Brain microvascular endothelial cell (primary cell): ENCODE measurements at regions not wholly inside any gene's neighbourhood (a gene's known extent, or its start where the extent isn't known, plus 50 kb on each side); places are given as distances from the start of the nearest gene placed in this dataset.

Experiments
- DNase-seq: peaks from one replicate; pipeline ENCODE4 v3.0.0-alpha.2; 2020
- H3K27ac ChIP-seq: fragments of 250-450 bp; sonication (Bioruptor Pico); 2 replicates; pipeline ENCODE4 v1.5.1; 2020; ENCODE audit warnings: mild to moderate bottlenecking, moderate library complexity
- H3K27me3 ChIP-seq: fragments of 250-450 bp; sonication (Bioruptor Pico); replicated peaks from 2 replicates; pipeline ENCODE4 v1.5.1; 2020; ENCODE audit warnings: mild to moderate bottlenecking
- H3K36me3 ChIP-seq: fragments of 250-450 bp; sonication (Bioruptor Pico); replicated peaks from 2 replicates; pipeline ENCODE4 v1.5.1; 2020; ENCODE audit warnings: mild to moderate bottlenecking
- H3K4me3 ChIP-seq: 2 replicates; pipeline ENCODE4 v1.5.1; 2011; ENCODE audit warnings: low read depth, mild to moderate bottlenecking, control low read depth, low read length, moderate library complexity
- in situ Hi-C: cut with HindIII; loops from 2 replicates; pipeline ENCODE4 v1.10.0; 2017; ENCODE audit warnings: low sequenced_read_pairs, low pct_ligation_motif_present
- TF ChIP-seq, protein P1 (sequence below): IDR thresholded peaks from 2 replicates; pipeline ENCODE4 v1.5.1; 2011; ENCODE audit warnings: low read depth, mild to moderate bottlenecking, moderate library complexity, low read length, control low read depth, inconsistent platforms; ENCODE audit errors: missing control alignments

DNA sequence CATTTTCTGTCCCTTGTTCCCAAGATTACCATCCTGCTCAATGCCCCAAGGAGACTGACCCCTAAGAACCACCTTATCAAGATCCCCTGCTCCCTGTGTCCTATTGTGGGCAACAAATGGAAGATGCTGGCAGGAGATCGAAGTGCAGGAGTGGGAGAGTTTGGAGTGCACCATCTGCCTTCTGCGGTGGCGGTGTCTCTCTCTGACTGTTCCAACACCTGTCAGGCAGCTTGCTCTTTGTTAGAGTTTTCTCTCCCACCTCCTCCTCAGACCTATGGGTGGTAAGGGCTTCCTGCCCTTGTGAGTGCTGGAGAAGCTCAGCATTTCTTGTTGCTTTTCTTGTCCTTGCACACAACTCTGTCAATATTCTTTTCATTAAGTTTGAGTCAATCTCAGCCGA is 64.1 kb upstream of the SPHKAP start:
- in situ Hi-C loops: no loop called here
- Histone ChIP-seq H3K27ac (no peak overlapping the region), H3K36me3 (no peaks in the 10 kb centered on the region), H3K4me3 (no peak overlapping the region), H3K27me3 (no peaks in the 10 kb centered on the region)
- TF ChIP-seq, protein P1, sequence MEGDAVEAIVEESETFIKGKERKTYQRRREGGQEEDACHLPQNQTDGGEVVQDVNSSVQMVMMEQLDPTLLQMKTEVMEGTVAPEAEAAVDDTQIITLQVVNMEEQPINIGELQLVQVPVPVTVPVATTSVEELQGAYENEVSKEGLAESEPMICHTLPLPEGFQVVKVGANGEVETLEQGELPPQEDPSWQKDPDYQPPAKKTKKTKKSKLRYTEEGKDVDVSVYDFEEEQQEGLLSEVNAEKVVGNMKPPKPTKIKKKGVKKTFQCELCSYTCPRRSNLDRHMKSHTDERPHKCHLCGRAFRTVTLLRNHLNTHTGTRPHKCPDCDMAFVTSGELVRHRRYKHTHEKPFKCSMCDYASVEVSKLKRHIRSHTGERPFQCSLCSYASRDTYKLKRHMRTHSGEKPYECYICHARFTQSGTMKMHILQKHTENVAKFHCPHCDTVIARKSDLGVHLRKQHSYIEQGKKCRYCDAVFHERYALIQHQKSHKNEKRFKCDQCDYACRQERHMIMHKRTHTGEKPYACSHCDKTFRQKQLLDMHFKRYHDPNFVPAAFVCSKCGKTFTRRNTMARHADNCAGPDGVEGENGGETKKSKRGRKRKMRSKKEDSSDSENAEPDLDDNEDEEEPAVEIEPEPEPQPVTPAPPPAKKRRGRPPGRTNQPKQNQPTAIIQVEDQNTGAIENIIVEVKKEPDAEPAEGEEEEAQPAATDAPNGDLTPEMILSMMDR: no peak
- no peak for DNase-seq

DNA sequence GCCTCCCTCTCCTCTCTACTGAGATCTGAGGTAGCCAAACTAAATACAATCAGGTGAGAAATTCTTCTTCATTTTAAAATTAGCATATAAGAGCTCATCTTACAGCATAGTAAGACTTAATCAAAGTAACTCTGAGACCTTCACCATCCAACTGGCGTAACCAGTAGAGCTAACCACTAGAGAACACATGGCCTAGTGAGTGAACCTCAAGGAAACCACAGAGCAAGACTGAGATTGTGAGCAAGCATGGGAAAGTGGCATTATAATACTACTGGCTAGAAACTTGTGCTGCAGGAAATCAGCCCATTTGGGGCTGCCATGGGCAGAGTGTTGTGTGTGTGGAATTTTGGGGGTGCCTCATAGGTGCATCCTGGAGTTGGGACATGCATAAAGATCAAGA is 61.1 kb upstream of the SPHKAP start:
- Histone ChIP-seq H3K4me3 (no peak overlapping the region), H3K27ac (no peak overlapping the region), H3K27me3 (no peaks in the 10 kb centered on the region), H3K36me3 (no peaks in the 10 kb centered on the region)
- TF ChIP-seq, protein P1: no peak
- in situ Hi-C loops: no loop called here
- no peak for DNase-seq

DNA sequence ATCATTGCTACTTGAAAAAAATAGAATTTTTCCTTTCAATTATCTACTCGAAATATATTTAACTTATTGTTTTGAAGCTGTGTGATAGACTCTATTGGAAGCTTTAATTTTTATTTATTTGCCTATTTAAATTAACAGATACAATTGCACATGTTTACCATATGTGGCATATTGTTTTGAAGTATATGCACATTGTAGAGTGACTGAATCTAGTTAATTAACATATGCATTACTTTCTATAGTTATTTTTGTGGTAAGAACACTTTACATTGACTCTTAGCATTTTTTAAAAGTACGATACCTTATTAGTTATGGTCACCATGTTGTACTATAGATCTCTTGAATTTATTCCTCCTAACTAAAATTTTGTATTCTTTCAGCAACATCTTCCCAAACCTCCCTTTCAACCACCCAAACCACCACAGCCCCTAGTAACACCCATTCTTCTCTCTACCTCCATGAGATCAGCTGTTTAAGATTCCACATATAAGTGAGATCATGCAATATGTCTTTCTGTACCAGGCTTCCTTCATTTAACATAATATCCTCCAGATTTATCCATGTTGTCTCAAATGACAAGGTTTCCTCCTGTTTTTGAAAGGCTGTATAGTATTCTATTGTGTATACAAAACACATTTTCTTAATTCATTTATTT is 58.5 kb upstream of the SPHKAP start:
- Histone ChIP-seq H3K36me3 (no peaks in the 10 kb centered on the region), H3K27ac (no peak overlapping the region), H3K4me3 (no peak overlapping the region), H3K27me3 (no peaks in the 10 kb centered on the region)
- in situ Hi-C loops: no loop called here
- DNase-seq: no peak
- TF ChIP-seq, protein P1: no peak

DNA sequence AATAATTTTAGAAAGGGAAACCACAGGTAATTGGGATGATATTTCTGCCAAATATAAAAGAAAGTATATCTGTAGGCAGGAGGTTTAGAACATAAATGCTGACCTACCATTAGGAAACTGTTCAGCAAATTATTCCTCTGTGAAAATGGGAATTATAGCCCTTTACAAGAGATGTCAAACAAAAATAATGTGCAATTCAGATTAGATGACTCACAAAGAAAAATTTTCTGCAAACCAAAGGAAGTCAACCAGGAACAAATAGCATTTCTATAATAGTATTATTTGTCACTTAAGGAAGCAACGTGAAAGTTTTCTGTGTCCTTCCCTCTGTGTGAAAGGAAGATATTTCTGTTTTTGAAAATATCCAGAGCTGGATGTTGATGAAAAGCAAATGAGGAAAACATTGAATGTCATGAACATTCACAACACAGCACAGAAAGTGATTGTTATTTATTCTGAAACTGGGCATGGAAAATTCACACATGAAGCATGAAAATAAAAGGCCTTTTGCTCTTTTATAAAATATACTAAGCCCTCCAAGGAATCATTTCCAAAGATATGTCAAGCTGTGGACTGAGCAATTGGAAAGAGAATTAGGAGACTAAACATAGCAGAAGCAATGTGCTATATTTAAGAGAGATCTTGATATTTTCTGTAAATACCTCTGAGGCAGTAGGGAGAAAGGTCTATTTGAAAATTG is 57.9 kb upstream of the SPHKAP start:
- TF ChIP-seq, protein P1: no peak
- no peak overlapping the region for H3K4me3 ChIP-seq
- no peaks in the 10 kb centered on the region for H3K36me3 ChIP-seq
- in situ Hi-C loops: no loop called here
- DNase-seq: no peak
- no peaks in the 10 kb centered on the region for H3K27me3 ChIP-seq
- H3K27ac ChIP-seq: no peak overlapping the region
